Tibial nerve (tissue), 4 donors: ENCODE measurements at regions not wholly inside any gene's neighbourhood (a gene's known extent, or its start where the extent isn't known, plus 50 kb on each side); places are given as distances from the start of the nearest gene placed in this dataset.
"Not testable (repeated sequence)": the region's sequence is repeated elsewhere in the genome, so short reads cannot be mapped to it uniquely, and the experiment has no call there.

Experiments
- DNase-seq, 2 donors: peaks; one replicate each; pipeline ENCODE4 v3.0.0-alpha.2; 2019; ENCODE audit warnings: low spot score in 2 of 2
- H3K27ac ChIP-seq, 4 donors: fragments of 200-600 bp; sonication (generic) in 3 of 4; one replicate each; pipeline ENCODE4 v1.5.1; 2017 to 2019; ENCODE audit warnings: mild to moderate bottlenecking in 1 of 4
- H3K27me3 ChIP-seq, 2 donors: fragments of 200-600 bp; sonication (generic) in 1 of 2; one replicate each; pipeline versions ENCODE4 v1.5.1 to v1.6.0; 2017 to 2019
- H3K36me3 ChIP-seq, 3 donors: fragments of 200-600 bp; sonication (generic); one replicate each; pipeline ENCODE4 v1.5.1; 2018 to 2019
- H3K4me1 ChIP-seq, 4 donors: fragments of 200-600 bp; sonication (generic) in 3 of 4; one replicate each; pipeline ENCODE4 v1.5.1; 2017 to 2019
- H3K4me3 ChIP-seq, 4 donors: fragments of 200-600 bp; sonication (generic) in 3 of 4; one replicate each; pipeline ENCODE4 v1.5.1; 2017 to 2019; ENCODE audit warnings: mild to moderate bottlenecking in 1 of 4, moderate library complexity in 1 of 4
- H3K9me3 ChIP-seq, 4 donors: fragments of 200-600 bp; sonication (generic) in 3 of 4; one replicate each; pipeline ENCODE4 v1.5.1; 2017 to 2019
- CTCF ChIP-seq, 5 experiments: fragments of 200-600 bp in 3 of 5; fragments of 450-650 bp in 2 of 5; sonication (generic) in 3 of 5; IDR thresholded peaks; one replicate each; pipeline ENCODE4 v1.5.1; 2016 to 2019; ENCODE audit warnings: antibody characterized with exemption in 5 of 5, mild to moderate bottlenecking in 3 of 5, moderate library complexity in 2 of 5
- EP300 ChIP-seq, 2 donors: sonication (generic); formaldehyde crosslinking; IDR thresholded peaks; one replicate each; pipeline ENCODE4 v1.6.1; 2017; ENCODE audit warnings: antibody characterized with exemption in 2 of 2, mild to moderate bottlenecking in 1 of 2
- POLR2A ChIP-seq, 2 donors: fragments of 450-650 bp; IDR thresholded peaks; one replicate each; pipeline ENCODE4 v1.6.1; 2017; ENCODE audit warnings: antibody characterized with exemption in 2 of 2, mild to moderate bottlenecking in 2 of 2, moderate library complexity in 2 of 2
- WGBS, 2 donors: methylation state at CpG; one replicate each; pipeline ENCODE4 v1.1.5; 2018; 5-methylcytosine and 5-hydroxymethylcytosine counted together

GRCh38 chr2:58700591-58700990 is 459.5 kb upstream of the FANCL start:
- Histone ChIP-seq H3K36me3 (no peaks in the 10 kb centered on the region), H3K4me3 (no peak overlapping the region), H3K27ac (no peak overlapping the region), H3K9me3 (no peaks in the 10 kb centered on the region), H3K4me1 (no peaks in the 10 kb centered on the region), H3K27me3 (no peaks in the 10 kb centered on the region)
- TF ChIP-seq EP300 (IDR thresholded peaks at IDR 0.05) (no peak), CTCF (IDR thresholded peaks at IDR 0.05) (no peak), POLR2A (IDR thresholded peaks at IDR 0.05) (no peak)
- no peak for DNase-seq
- 73 to 76% methylated on average over 1 of the region's 1 CpG for WGBS, 2 donors

- Histone ChIP-seq H3K27ac (no peak overlapping the region), H3K4me1 (no peaks in the 10 kb centered on the region), H3K36me3 (no peaks in the 10 kb centered on the region), H3K27me3 (no peaks in the 10 kb centered on the region), H3K4me3 (no peak overlapping the region), H3K9me3 (no peaks in the 10 kb centered on the region)
- WGBS, 2 donors: 75 to 78% methylated on average over 3 of the region's 3 CpGs
- DNase-seq: no peak
- TF ChIP-seq POLR2A (IDR thresholded peaks at IDR 0.05) (no peak), CTCF (IDR thresholded peaks at IDR 0.05) (no peak), EP300 (IDR thresholded peaks at IDR 0.05) (no peak)
These were observed 458.3 kb upstream of the FANCL start for GRCh38 chr2:58699411-58699810.

GRCh38 chr2:58698620-58699019 is 457.5 kb upstream of the FANCL start:
- Histone ChIP-seq H3K36me3 (no peaks in the 10 kb centered on the region), H3K9me3 (no peaks in the 10 kb centered on the region), H3K4me3 (no peak overlapping the region), H3K27me3 (no peaks in the 10 kb centered on the region), H3K27ac (no peak overlapping the region), H3K4me1 (no peaks in the 10 kb centered on the region)
- 68 to 73% methylated on average over 4 of the region's 4 CpGs for WGBS, 2 donors
- TF ChIP-seq CTCF (IDR thresholded peaks at IDR 0.05) (no peak), EP300 (IDR thresholded peaks at IDR 0.05) (no peak), POLR2A (IDR thresholded peaks at IDR 0.05) (no peak)
- DNase-seq: no peak

GRCh38 chr2:58694114-58694513 is 453.0 kb upstream of the FANCL start:
- DNase-seq, H3K9me3 ChIP-seq, H3K4me3 ChIP-seq, H3K27me3 ChIP-seq, H3K27ac ChIP-seq, H3K36me3 ChIP-seq, H3K4me1 ChIP-seq: not testable (repeated sequence)
- WGBS, 2 donors: 98% methylated on average over 2 of the region's 2 CpGs

- WGBS, 2 donors: 82 to 89% methylated on average over 2 of the region's 2 CpGs
- DNase-seq: not testable (repeated sequence)
These were observed 449.9 kb upstream of the FANCL start for GRCh38 chr2:58691041-58691440.

GRCh38 chr2:58688813-58689212 is 447.7 kb upstream of the FANCL start:
- peaks cover 0 to 10% (median 2%) of the 10 kb centered on the region in 4 donors for H3K9me3 ChIP-seq
- DNase-seq: no peak
- 76 to 81% methylated on average over 4 of the region's 4 CpGs for WGBS, 2 donors
- no peak for TF ChIP-seq POLR2A (IDR thresholded peaks at IDR 0.05)
- no peaks in the 10 kb centered on the region for H3K4me1 ChIP-seq
- H3K36me3 ChIP-seq: no peaks in the 10 kb centered on the region
- no peak overlapping the region for H3K4me3 ChIP-seq
- no peaks in the 10 kb centered on the region for H3K27me3 ChIP-seq
- no peak overlapping the region for H3K27ac ChIP-seq

More at GRCh38 chr2:58691041-58691440, 449.9 kb upstream of the FANCL start:
- not testable (repeated sequence) for H3K36me3 ChIP-seq, H3K4me3 ChIP-seq, H3K27ac ChIP-seq, H3K9me3 ChIP-seq, H3K27me3 ChIP-seq, H3K4me1 ChIP-seq

GRCh38 chr2:58686776-58687175 is 445.7 kb upstream of the FANCL start:
- Histone ChIP-seq H3K36me3 (no peaks in the 10 kb centered on the region), H3K4me1 (no peaks in the 10 kb centered on the region), H3K27ac (no peak overlapping the region), H3K9me3 (peaks cover 0 to 5% (median 0%) of the 10 kb centered on the region in 4 donors), H3K27me3 (no peaks in the 10 kb centered on the region), H3K4me3 (no peak overlapping the region)
- no peak for DNase-seq
- TF ChIP-seq EP300 (IDR thresholded peaks at IDR 0.05) (no peak), POLR2A (IDR thresholded peaks at IDR 0.05) (no peak), CTCF (IDR thresholded peaks at IDR 0.05) (no peak)
- 79 to 86% methylated on average over 1 of the region's 1 CpG for WGBS, 2 donors
